ENCODE measurements at regions not wholly inside any gene's neighbourhood (a gene's known extent, or its start where the extent isn't known, plus 50 kb on each side); places are given as distances from the start of the nearest gene placed in this dataset.
A peak's percentile ranks its signal among the peaks of the same experiment; 100 is the strongest.
"Not testable (repeated sequence)": the region's sequence is repeated elsewhere in the genome, so short reads cannot be mapped to it uniquely, and the experiment has no call there.

DNA sequence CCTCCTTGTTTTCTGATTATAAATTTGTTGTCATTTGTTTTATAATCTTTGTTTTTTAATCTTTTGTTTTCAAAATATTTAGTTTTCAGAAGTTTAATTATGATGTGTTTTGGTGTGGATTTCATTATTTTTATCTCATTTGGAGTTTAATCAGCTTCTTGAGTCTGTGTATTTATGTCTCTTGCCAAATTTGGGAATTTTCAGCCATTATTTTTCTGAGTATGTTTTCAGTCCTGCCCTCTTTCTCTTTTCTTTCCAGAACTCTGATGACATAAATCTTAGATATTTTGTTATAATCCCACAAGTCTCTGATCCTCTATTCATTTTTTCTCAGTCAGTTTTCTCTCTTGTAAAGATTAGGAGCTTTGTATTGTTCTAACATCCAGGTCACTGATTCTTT is 89.8 kb downstream of the RHOU start:
- no peak for DNase-seq

DNA sequence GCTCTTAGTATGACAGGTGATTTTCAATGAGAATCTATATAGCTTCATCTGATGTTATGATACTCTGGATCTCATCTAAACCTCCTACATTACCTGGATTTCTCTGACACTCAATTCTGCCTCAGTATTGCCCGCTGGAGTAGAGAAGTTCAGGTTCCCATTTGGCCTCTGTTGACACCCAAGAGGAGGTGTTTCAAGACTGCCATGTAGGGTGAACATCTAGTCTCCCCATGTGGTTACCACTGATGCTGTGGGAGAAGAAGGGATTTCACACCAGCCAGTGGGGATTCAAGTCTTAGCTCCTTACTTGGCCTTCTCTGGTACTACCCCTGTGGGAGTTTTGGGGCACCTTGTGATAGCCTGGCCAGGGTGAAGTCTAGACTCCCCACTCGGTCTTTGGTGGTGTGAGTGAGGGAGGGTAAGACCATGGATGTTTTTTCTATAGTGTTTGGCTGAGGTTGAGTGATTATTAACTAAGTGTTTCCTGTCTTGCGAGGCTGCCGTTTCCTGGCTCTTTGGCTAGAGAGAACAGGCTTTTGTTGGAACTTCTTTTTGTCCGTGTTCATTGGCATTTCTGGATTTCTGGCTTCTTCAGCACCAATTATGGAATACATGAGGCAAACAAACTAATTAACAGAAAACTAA is 90.7 kb downstream of the RHOU start:
- DNase-seq, result no peak

DNA sequence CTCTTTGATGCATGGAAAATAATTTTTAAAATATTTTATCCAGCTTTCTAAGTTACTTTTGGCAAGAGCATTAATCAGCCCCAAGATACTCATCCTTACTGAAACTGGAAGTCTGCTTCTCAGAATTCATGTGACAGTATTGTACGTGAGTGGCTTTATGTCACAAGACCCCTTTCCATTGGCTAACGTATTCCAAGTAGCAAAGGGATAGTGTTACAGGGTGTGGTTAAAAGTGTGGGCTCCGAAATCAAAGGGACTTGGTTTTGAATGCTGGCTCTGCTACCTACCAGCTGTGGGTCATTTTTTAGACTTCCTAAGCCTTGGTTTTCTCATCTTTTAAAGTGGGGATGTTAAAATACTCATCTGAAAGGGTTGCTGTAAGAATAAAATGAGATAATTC is 91.7 kb downstream of the RHOU start:
- peak; percentile 26 for DNase-seq

DNA sequence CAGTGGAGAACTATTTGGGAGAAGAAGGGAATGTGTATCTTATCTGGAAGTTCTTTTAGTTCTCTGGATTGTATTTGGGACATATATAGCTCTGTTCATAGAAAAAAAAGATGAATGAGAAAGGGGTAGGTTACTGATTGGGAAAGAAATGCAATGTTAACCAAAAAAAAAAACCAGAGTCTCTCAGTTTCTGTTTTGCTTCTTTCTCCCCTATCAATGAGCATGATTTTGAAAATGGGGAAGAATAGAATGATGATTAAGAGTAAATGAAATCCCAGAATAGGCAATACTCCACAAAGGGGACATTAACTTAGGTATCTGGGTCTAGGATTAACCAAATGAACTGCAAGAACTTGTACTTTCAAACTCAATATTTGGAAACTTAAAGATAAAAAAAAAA is 92.9 kb downstream of the RHOU start:
- no peak for DNase-seq

DNA sequence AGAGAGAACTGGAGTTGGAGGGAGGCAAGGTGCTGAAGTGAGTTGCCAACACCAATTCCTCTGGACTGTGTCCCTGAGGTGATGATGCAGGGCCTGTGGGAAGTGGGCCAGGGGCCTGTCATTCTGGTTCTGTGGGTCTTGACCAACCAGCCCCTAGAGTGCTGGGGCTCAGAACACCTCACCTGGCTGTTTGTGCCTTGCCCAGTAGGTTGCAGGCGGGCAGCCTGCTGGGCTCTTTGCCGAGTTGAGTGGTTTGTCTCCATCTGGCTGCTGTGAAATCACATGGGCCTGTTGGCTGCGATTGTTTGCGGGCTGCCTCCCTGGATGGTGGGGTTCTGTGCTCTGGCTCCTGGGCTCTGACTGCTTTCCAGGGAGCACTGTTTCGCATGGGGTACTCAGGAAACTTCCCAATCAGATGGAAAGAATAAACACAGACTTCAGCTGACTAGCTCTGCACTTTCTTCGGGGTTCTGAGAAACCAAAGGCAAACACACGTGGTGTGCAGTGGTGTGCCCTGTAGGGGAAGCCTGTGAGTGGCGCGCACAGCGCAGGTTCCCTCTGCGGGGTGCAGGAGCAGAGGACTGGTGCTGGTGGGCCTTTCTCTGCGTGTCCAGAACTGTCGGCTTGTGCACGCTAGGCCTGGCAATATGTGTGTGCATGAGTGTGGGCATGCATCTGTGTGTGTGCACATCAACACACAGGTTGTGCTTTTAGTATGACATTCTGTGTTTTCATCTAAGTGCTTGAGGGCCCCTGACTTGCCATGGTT is 95.1 kb downstream of the RHOU start:
- no peak for DNase-seq

DNA sequence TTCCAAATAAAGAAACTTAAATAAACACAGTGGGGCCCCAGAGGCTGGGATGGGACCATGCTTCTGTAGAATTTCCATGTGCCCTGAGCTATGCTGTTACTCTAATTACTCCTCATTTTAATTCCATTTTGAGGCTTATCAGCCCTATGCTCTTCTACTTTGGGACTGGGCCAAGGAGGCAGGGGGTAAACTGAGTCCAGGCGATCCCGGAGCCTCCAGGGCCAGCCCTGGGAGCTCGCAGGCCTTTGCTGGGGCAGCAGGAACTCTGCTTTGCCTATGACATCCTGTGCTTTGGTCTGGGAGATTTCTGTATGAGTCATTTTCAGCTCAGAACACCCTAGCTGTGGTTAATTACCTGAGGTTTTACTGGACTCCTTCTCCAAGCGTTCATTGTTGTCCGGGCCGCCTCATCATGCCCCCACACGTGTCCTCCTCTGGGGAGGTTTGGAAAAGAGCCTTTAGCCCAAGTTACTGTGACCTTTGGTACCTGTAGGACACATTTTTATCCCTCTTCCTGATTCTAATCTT is 95.7 kb downstream of the RHOU start:
- peak; percentile 70 for DNase-seq

DNA sequence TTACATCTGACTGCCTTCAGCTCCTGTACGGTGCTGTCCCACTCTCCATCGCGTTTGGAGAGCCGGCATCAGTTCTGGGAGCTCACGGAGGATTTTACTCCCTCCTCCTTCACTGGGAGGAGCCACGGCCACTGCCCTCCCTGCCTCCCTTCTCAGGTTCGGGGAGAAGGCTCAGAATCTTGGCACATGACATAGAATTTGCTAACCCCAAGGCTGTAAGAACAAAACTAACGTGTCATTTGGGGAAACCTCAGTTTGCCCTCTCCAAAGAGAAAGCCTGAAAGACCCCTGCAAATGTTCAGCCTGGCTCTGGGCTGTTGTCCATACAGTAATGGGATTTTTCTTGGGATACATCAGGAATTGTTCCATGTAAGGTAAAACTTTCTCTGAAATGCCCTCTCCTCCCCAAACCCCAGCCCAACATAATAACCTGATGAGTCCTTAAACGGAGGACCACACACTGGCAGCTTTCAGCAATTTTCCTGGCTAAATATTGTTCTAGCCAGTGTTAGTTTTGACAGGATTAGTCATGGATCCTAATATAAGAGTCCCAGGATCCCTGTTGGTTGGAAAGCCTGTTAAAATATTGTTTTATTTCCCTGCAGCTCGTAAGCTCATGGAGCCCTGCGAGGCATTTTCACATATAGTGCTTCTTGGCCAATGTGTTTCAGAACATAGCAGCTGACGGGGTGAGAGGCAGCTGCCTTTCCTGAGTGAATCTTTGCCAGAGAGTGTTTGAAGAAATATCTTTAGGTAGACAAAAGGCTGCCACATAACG is 98.8 kb downstream of the RHOU start:
- DNase-seq, result peak; percentile 72

DNA sequence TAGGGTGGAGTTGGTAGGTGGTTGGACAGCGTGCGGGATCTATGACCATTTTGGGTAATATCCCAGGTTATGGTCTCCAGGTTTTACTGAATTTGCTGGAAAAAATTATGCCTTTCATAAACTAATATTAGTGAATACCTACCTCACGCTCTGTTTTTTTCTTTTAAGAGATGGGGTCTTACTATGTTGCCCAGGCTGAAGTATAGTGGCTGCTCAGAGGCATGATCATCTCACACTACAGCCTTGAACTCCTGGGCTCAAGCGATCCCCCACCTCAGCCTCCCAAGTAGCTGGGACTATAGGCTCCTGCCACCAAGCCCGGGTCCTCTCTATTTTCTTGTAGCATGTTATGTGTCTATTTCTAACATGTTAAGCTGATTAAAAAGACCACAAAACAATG is 100.2 kb downstream of the RHOU start:
- DNase-seq, result no peak

DNA sequence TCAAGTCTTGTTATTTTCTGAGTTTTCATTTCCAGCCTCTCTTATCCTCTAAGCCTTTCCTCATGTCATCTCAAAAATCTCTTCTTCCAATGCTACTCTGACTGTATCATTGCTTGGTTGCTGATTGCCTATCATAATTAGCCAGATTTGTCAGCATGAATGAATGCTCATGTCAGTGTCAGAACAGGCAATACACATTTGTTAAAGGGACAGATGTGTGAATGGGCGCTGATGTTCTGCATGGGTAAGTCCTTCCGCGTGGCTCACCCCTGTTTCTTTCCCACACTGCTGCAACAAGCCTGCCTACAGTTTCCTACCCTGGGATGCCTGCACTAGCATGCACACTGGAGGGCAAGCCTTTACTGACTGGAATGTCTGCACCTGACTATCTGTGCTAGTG is 100.6 kb downstream of the RHOU start:
- no peak for DNase-seq

DNA sequence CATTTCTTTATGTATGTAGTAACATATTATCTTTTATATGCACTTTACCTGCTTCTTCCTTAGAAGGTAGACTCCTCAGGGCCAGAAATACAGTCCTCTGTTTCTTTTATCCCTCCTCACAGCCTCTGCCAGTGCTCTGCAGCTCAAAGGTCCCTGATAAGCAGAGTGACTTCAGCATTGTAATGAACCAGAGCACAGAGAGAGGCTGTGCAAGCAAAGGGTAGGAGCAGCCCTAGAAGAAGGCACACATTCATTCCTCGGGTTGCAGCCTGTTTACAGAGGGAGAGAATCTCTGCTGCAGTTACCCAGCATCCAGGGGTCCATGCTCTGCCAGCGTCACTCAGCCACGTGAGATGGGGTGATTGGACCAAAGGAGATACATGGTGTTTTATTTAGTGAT is 101.1 kb downstream of the RHOU start:
- no peak for DNase-seq

DNA sequence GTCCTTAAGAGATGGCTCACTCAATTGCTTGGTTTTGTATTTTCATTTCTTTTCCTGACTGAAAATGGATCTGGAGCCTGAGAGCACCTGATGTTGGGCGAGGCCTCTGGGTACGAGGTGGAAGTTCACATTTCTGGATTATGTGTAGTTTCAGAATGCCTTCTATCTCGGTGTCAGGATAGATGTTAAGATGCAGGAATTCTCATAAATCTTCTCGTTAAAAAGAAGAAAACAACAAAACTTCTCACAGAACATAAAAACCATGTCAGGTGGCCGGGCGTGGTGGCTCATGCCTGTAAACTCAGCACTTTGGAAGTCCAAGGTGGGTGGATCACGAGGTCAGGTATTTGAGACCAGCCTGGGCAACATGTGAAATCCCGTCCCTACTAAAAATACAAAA is 101.8 kb downstream of the RHOU start:
- no peak for DNase-seq

DNA sequence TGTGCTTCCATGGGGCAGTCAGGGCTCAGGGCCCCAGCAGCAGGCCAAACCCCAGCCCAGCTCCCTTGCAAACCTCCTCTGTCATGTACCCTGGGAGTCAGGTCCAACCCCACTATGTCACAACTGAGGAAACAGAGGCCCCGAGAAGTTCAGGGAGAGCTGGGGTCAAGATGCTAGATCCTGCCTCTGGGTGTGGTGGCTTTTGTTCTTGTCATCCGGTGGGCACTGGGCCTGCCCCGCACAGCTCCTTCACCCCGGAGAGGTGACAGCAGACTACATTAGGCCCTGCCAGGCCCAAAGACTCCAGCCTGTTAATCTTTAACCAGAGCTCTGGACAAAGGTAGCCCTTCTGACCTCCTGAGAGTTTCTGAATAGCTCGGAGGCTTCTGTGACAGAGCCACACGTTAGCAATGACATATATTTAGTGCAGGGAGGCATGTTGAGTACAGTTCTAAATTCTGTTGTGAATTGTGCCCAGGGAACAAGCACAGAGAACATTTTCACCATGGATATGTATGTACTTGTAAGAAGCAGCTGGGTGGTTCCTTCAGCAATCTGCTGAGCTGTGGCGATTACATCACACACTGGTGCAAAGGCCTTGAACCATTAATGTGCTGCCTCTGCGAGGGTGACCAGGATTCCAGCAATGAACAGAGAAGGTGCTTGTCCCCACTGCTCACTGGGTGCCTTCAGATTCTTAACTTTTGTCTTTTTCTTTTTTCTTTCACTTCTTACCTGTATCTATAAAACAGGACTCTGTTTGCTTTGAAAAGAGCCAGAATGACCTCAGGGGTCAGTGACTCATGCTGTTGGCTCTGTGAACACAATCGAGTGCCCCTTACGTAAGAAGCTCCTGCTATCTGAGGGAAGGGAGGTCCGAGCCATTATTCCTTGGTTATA is 102.8 kb downstream of the RHOU start:
- DNase-seq, result no peak

DNA sequence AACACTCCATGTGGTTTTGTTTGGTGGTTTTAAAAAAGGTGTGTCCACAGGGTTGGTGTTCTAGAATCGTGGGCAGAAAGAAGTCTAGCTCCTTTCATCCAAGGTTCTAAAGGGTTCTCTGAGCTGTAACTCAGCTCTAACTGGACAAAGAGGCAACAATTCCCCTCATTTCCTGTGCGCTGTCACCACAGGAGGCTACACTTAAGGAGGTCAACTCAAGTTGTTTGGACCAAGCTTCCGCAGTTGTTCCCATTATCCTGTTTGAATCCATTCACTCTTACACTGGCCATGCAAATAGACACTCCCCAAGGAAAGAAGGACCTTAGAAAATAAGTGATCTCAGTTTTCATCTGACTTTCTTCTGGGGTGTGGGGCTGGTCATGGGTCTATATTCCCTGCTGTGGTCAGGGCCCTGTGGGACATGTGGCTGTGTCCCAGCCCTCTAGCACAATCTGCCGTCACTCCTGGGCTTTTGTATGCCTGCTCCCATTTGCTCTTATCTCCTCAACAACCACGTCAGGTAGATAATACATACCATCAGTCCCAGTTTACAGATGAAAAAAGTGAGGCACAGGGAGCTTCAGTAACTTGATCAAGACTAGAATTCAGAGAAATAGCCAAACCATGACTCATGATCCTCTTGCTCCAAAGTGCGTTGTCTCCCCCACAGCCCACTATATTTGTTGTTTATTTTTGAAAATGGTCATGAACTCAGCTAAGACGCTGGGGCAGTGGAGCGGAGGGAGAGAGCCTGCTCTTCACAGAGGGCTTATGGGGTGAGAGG is 103.6 kb downstream of the RHOU start:
- DNase-seq, result no peak

DNA sequence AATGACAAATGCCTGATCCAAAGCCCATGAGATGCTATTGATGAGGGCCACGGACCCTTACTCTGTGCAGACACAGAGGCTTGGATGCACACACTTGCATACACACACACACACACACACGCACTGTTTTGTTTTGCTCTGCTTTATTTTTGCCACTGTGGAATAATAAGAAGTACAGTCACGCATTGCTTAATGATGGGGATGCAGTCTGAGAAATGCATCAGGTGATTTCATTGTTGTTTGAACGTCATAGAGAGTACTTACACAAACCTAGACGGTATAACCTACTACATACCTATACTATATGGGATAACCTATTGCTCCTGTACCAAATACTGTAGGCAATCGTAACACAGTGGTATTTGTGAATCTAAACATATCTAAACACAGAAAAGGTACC is 104.4 kb downstream of the RHOU start:
- no peak for DNase-seq

DNA sequence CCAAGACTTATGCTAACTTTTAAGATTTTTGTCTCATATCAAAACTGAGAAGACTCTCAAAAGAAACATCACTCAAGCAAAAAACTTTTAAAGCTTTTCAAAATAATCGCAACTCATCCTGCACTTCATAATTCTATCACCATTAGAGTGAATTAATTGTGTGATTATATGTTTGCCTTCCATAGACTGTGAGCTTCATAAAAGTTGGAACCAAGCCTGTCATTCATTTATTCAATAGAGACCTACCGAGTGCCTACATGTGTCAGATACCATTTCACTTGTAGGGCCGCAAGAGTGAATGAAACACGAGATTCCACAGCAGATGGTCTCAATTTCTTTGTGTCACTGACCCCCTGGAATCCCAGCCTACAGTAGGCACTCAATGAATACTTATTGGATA is 106.4 kb downstream of the RHOU start:
- DNase-seq, result no peak

DNA sequence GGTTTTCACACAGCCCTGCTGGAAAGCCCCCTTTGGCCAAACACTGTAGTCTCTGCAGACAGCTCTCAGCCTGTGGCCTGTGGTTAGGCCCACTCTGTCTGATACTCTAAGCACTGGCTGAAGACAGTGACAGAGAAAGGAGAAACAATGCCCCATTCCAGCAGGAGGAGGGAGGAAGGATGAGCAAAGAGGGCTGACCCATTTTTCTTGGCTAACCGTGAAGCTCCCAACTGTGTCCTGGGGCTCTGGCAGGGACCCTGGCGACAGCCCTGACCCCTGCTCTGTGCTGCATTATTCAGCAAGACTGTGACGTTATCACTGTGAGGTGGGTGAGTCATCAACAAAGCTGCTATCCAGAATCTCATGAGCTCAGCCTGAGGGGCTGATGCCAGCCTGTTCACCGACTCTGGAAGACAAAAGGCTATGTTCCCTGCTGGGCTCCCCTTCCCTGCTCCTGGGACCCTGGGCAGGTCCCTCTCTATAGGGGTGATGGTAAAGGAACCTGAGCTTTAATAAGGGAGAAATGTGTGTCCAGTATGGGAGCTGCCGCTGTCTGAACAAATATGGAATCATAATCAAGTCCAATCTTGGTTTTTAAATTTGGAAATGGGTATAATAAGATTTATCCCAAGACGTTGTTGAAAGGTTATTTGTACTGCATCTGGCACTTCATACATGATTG is 107.0 kb downstream of the RHOU start:
- DNase-seq, result no peak

DNA sequence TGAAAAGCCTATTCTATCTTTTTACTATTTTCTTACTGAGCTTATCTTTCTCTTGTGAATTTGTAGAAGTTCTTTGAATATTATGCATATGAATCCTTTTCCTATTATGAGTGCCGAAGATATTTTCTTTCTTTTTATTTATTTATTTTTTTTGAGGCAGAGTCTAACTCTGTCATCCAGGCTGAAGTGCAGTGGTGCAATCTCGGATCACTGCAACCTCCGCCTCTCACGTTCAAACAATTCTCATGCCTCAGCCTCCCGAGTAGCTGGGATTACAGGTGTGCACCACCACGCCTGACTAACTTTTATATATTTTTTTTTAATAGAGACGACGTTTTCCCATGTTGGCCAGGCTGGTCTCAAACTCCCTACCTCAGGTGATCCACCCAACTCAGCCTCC is 109.8 kb downstream of the RHOU start:
- no peak for DNase-seq

DNA sequence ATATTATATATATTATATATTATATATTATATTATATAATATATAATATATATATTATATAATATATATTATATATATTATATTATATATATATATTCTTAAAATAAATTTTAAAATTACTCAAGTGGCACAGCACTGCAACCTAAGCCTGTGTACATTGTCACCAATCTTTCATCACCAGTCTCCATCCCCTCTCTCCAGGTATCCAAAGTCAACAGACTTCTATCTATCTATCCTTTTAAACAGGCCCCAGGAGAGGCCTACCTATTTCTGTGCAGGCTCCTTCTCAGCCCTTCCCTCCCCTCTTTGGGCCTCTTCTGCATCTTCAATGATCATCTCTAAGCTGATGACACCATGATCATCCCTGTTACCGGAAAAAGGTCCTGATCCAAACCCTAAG is 111.7 kb downstream of the RHOU start:
- no peak for DNase-seq

DNA sequence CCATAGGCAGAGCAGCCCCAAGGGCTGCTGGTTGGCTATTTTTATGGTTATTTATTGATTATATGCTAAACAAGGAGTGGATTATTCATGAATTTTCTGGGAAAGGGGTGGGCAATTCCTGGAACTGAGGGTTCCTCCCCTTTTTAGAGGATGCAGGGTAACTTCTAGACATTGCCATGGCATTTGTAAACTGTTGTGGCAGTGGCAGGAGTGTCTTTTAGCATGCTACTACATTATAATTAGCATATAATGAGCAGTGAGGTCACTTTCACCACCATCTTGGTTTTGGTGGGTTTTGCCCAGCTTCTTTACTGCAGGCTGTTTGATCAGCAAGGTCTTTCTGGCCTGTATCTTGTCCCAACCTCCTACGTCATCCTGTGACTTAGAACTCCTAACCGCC is 112.2 kb downstream of the RHOU start:
- not testable (repeated sequence) for DNase-seq

DNA sequence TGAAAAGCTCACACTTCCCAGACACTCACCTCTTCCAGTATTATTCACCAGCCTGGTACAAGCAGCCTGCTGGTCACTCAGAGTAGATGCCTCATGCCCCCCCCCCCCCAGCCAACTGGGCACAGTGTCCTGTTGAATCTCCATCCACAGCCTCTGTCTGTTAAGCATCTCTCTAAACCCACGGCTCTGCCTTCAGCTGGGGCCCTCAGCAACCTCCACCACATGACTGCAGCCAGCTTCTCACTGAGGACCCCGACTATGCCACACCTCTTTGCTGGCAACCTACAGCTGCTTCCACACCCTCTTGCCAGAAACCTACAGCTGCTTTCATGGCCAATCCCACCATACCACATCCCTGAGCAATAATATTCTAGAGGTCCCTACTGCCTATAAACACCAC is 113.1 kb downstream of the RHOU start:
- DNase-seq, result no peak

DNA sequence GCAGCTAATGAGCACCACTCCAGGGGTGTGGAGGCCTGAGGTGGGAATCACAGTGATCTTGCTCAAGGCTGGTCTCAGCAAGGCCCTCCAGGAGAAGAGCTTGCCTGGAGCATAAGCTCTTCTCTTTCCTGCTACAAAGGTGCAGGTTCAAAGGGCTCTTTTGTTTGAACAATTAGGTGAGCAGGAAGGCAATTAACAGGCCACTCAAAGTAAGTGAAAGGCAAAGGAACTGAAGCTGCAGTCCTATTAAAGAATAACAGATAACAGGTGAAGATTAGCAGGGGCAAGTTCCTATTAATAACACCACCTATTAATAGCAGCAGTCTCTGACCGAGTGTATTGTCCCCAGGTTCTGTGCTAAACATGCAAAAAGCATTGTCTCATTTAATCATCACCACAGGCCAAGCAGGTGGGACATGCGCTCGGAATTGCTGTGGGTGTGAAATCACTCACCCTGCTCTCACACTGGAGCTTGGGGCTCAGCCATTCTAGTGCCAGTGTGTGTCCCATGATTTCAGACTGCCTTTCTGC is 113.8 kb downstream of the RHOU start:
- DNase-seq, result no peak
